Activated naive CD4-positive, alpha-beta T cell (primary cell): ENCODE measurements at regions not wholly inside any gene's neighbourhood (a gene's known extent, or its start where the extent isn't known, plus 50 kb on each side); places are given as distances from the start of the nearest gene placed in this dataset.

ENCODE experiments used
- DNase-seq, 4 experiments: peaks; one replicate each; lab custom pipeline; 2025; lab: John Stamatoyannopoulos, UW

DNA sequence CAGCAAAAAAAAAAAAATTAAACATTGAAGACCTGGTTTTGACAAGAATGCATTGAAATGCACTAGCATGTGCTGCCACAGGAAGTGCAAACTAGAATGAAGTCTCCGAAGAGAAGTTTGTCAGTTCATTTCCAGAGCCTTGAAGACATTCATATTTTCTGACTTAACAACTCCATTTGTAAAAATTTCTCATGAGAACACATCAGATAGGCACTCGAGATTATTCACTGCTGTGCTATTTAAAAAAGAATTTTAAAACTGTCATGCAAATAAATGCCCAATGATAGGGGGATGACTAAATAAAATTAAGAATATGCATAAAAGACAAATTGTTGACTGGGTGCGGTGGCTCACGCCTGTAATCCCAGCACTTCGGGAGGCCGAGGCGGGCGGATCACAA, 394.6 kb upstream of the JARID2 start:
- no peak for DNase-seq

- DNase-seq, result no peak
These were observed 393.5 kb upstream of the JARID2 start for GRCh38 chr6:14852375-14852774.

GRCh38 chr6:14856177-14856576, 389.7 kb upstream of the JARID2 start:
- DNase-seq, result no peak

- no peak for DNase-seq
These were observed 388.9 kb upstream of the JARID2 start for GRCh38 chr6:14857001-14857400.

DNA sequence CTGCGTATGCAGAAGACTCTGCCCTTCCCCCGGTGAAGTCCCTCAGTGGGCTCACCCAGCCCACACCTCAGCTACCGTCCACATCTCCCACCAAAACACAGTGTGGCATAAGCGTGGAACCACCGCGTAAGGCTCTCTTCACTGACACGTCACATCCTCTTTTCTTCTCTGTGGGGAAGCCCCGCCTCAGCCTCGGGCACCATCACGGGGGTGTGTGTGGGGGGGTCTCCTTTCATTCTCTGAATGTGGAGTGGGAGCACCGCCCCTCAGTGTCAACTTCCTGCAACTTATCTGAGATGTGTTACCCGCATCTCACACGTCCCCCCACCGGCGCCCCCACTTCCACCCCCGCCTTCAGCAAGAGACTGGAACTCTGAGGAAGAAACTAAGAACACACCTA, 388.4 kb upstream of the JARID2 start:
- peak; percentile 19 to 62 (median 38) for DNase-seq

GRCh38 chr6:14858808-14859207, 387.1 kb upstream of the JARID2 start:
- no peak for DNase-seq

- no peak for DNase-seq
These were observed 385.1 kb upstream of the JARID2 start for GRCh38 chr6:14860774-14861173.

- DNase-seq, result no peak
These were observed 384.4 kb upstream of the JARID2 start for GRCh38 chr6:14861491-14861943.

GRCh38 chr6:14862845-14863244, 383.0 kb upstream of the JARID2 start:
- DNase-seq, result no peak

- DNase-seq, result no peak
These were observed 381.7 kb upstream of the JARID2 start for GRCh38 chr6:14863902-14864850.

- no peak for DNase-seq
These were observed 380.3 kb upstream of the JARID2 start for GRCh38 chr6:14865531-14866100.

- no peak for DNase-seq
These were observed 378.1 kb upstream of the JARID2 start for GRCh38 chr6:14867802-14868201.

- no peak for DNase-seq
These were observed 374.6 kb upstream of the JARID2 start for GRCh38 chr6:14871221-14871620.

- no peak for DNase-seq
These were observed 372.8 kb upstream of the JARID2 start for GRCh38 chr6:14873101-14873500.

DNA sequence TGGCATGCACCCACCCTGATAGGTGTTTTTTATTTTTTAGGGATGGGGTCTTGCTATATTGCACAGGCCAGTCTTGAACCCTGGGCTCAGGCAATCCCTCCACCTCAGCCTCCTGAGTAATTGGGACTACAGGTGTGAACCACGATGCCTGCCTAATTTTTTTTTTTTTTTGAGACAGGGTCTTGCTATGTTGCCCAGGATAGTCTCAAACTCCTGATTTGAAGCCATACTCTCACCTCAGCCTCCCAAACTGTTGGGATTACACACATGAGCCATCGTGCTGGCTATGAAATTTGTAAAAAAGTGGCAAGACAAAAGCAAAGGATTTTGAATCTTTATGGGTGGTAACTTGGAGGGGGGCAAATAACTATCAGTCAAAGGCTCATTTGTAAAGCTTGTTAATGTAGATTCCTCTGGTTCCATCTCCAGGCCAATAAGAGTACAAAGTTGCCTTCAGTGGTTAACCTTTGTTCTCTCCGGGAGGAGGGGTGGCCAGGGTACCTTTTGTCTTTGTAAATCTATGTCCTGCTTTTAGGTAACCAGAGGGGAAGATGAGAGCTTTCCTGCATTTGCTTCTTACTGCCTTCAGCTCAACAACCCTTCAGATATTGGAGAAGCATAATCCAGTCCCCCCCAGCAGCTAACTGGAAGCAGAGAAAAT, 372.0 kb upstream of the JARID2 start:
- DNase-seq, result no peak

DNA sequence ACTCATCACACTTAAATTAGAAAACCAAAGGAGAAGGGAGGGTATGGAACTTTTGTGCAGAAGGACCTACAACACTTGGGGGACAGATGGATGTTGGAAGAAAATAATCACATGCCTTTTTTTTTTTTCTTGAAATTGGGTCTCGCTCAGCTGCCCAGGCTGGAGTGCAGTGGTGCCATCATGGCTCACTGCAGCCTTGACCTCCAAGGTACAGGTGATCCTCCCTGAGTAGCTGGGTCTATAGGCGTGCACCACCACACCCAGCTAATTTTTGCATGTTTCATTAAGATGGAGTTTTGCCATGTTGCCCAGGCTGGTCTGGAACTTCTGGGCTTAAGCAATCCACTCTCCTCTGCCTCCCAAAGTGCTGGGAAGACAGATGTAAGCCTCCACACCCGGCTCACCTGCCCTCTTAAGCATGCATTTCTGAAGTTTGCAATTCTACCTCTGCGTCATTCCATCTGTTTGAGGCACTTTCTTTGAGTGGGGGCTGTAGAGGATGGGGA, 370.8 kb upstream of the JARID2 start:
- no peak for DNase-seq

DNA sequence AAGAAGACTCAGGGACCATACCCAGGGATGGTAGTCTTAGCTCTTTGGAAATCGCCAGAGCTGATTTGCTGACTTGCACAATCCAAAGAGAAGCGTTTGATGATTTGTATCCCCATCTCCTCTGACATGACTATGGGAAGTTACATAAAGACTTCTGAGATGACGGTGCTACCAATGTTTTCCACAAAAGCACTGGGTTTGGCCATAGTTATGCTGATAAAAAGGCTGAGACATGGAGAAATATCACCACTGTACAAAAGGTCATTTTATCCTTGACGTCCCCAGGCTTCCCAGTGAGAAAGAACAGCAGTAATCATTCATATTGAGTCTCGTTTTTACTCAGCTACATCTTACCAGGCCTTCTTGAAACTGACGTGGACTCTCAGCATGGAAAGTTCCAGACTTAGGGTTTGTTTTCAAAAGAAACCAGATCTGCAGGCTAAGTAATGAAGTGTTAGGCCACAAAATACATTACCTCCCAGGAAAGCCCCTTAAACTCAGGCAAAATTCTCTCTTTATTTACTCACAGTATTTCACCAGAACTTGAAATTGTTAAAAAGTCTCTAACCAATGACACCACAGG, 370.3 kb upstream of the JARID2 start:
- no peak for DNase-seq

DNA sequence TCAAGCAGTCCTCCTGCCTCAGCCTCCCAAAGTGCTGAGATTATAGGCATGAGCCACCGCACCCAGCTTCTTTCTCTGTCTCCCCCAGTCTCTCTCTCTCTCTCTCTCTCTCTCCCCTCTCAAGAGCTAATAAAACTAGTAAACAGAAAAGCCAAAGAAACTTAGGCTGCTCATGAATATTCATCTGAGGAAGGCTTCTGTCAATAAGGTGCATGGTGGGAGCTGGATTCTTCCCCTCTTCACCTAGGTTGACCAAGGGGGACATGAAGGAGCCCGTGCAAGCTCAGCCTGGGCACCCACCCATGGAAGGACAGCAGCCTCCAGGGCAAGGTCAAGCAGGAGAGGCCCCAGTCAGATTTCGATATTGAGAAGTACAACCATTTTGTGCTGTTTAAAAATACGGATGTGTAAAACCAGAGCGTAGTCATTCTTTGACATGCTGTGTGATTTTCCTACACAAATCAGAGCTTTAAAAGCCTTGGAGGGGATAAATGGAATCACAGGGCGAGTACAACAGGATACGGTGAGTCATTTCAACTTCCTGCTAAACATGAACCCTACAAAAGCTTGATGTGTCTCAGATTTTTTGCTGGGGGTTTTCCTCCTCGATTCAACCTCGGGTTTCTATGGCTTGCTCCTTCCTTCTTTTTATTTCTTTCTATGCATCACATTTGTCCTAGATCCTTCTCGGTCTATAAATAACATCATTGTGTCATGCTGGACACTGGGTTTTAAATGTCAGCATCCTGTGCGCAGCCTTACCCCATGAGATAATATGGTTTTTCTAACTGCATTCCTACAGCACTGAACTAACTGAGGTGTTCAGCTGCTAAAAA, 368.9 kb upstream of the JARID2 start:
- DNase-seq, result no peak

- no peak for DNase-seq
These were observed 368.1 kb upstream of the JARID2 start for GRCh38 chr6:14877758-14878157.

DNA sequence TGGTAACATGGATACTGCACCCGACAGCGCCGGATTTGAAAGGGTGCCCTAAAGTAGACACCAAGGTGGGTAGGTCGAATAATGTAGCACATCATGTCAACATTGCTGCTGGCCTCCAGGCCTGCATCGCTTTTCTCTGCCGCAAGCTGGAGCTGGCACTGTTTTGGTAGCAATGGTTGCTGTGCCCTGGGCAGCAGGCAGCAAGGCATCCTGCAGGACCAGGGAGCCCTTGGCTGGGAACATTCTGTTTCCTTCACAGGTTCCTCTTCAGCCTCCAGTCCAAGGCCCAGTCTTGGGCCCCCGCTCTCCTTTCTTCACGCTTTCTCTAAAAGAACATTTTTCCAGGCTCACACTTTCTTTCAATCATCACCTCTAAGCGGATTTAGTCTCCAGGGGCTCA, 365.8 kb upstream of the JARID2 start:
- DNase-seq, result no peak

- no peak for DNase-seq
These were observed 365.2 kb upstream of the JARID2 start for GRCh38 chr6:14880677-14881076.
